ENCODE measurements at regions not wholly inside any gene's neighbourhood (a gene's known extent, or its start where the extent isn't known, plus 50 kb on each side); places are given as distances from the start of the nearest gene placed in this dataset.

DNA sequence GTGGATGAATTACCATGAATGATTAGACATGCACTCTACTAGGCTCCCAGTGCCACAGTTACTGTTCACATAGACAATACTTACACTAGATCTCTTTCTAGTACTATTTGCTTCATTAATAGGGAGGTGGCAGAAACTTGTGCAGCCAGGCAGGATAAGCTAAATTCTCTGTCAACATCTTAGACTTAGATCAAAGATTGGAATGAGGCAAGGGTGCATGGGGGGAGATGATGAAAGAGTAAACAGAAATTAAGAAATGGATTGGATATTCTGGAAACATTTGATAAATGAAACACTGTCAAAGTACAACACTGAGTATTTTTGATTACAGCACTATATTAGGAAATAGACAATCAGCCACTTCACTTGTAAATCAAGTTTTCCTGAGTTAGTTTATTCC lies 205.4 kb upstream of the TBC1D5 start:
- Histone ChIP-seq H2BK5ac (ENCODE audit: insufficient read length, low read length) (no peak overlapping the region), H3K27ac (ENCODE audit: insufficient read length, low read depth, low read length) (no peak overlapping the region), H4K91ac (ENCODE audit: insufficient read length, low read depth, low read length) (no peak overlapping the region), H3K9me3 (ENCODE audit: control insufficient read depth, low read depth, low read length) (no peaks in the 10 kb centered on the region), H3K27me3 (ENCODE audit: insufficient read depth, low read length) (no peaks in the 10 kb centered on the region), H3K23me2 (ENCODE audit: insufficient read length, low read depth, low read length, poor library complexity, severe bottlenecking) (no peaks in the 10 kb centered on the region), H3K4me1 (ENCODE audit: insufficient read depth, low read length) (no peaks in the 10 kb centered on the region), H3K23ac (ENCODE audit: insufficient read length, low read depth, low read length) (no peak overlapping the region), H4K20me1 (ENCODE audit: control insufficient read depth, insufficient read depth, insufficient read length) (no peaks in the 10 kb centered on the region), H3K79me2 (ENCODE audit: insufficient read depth, low read length) (no peaks in the 10 kb centered on the region), H3K9ac (ENCODE audit: extremely low read depth, insufficient read length, low read length) (no peak overlapping the region), H3K56ac (ENCODE audit: insufficient read length, low read depth, low read length) (no peak overlapping the region), H3K14ac (ENCODE audit: insufficient read depth, low read length) (no peak overlapping the region), H4K8ac (replicated peaks; ENCODE audit: insufficient read length, low read depth, low read length) (no peak overlapping the region), H2AK5ac (ENCODE audit: insufficient read length, low read length) (no peak overlapping the region), H4K5ac (ENCODE audit: insufficient read length, low read depth, low read length) (no peak overlapping the region), H3K18ac (ENCODE audit: insufficient read length, low read depth, low read length) (no peak overlapping the region), H3K4me2 (ENCODE audit: insufficient read depth, insufficient read length, low read length) (no peak overlapping the region), H2BK120ac (ENCODE audit: low read depth, low read length, poor library complexity, severe bottlenecking) (no peak overlapping the region), H2BK15ac (ENCODE audit: low read depth, low read length) (no peak overlapping the region), H3T11ph (ENCODE audit: low read length) (no peak overlapping the region), H3K79me1 (ENCODE audit: insufficient read depth, low read depth, low read length, poor library complexity, severe bottlenecking) (no peaks in the 10 kb centered on the region), H2AFZ (ENCODE audit: low read length) (no peak overlapping the region), H2BK12ac (ENCODE audit: insufficient read length, low read depth, low read length) (no peak overlapping the region), H2BK20ac (ENCODE audit: low read depth, low read length, poor library complexity, severe bottlenecking) (no peak overlapping the region), H3K4ac (ENCODE audit: low read depth, low read length) (no peak overlapping the region)
- Mint-ChIP-seq H3K27ac (no peak overlapping the region), H3K36me3 (ENCODE audit: insufficient read depth in 1 of 3, low read depth in 3 of 3) (peaks cover 0 to 4% (median 0%) of the 10 kb centered on the region in 3 experiments; a peak in 1 of 7 replicates), H3K4me1 (peaks cover 15 to 17% of the 10 kb centered on the region in 2 experiments), H3K27me3 (ENCODE audit: low read depth) (no peaks in the 10 kb centered on the region), H3K4me3 (no peak overlapping the region), H3K9me3 (no peaks in the 10 kb centered on the region; a peak in 2 of 5 replicates)
- TF ChIP-seq, protein P1, sequence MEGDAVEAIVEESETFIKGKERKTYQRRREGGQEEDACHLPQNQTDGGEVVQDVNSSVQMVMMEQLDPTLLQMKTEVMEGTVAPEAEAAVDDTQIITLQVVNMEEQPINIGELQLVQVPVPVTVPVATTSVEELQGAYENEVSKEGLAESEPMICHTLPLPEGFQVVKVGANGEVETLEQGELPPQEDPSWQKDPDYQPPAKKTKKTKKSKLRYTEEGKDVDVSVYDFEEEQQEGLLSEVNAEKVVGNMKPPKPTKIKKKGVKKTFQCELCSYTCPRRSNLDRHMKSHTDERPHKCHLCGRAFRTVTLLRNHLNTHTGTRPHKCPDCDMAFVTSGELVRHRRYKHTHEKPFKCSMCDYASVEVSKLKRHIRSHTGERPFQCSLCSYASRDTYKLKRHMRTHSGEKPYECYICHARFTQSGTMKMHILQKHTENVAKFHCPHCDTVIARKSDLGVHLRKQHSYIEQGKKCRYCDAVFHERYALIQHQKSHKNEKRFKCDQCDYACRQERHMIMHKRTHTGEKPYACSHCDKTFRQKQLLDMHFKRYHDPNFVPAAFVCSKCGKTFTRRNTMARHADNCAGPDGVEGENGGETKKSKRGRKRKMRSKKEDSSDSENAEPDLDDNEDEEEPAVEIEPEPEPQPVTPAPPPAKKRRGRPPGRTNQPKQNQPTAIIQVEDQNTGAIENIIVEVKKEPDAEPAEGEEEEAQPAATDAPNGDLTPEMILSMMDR (conservative IDR thresholded peaks at IDR 0.05): no peak
- no peak for DNase-seq
